Activated naive CD8-positive, alpha-beta T cell treated with anti-CD3 and anti-CD28 coated beads, Interleukin-2, amount 50 U/mL, for 16 hours (primary cell): ENCODE measurements at regions not wholly inside any gene's neighbourhood (a gene's known extent, or its start where the extent isn't known, plus 50 kb on each side); places are given as distances from the start of the nearest gene placed in this dataset.

Experiments used
- DNase-seq: peaks from one replicate; pipeline ENCODE4 v3.0.0-alpha.2; 2020; ENCODE audit warnings: low read depth, low spot score

- no peak for DNase-seq
Measured at GRCh38 chr3:194990454-194991337, 280.3 kb downstream of the XXYLT1 start.

DNA sequence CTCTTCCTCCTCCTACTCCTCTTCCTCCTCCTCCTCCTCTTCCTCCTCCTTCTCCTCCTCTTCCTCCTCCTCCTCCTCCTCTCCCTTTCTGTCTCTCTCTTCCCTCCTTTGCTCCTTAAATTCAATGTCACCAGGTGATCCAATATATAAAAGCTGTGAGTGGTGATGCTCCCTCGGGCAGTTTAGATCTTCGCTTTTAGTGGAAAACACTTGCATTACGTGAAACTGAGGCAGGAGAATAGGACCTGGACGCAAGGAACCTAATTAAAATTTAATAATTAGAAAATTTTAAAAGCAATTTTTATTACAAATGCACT, 279.7 kb downstream of the XXYLT1 start:
- no peak for DNase-seq

- no peak for DNase-seq
Measured at GRCh38 chr3:194993896-194994295, 277.1 kb downstream of the XXYLT1 start.

DNA sequence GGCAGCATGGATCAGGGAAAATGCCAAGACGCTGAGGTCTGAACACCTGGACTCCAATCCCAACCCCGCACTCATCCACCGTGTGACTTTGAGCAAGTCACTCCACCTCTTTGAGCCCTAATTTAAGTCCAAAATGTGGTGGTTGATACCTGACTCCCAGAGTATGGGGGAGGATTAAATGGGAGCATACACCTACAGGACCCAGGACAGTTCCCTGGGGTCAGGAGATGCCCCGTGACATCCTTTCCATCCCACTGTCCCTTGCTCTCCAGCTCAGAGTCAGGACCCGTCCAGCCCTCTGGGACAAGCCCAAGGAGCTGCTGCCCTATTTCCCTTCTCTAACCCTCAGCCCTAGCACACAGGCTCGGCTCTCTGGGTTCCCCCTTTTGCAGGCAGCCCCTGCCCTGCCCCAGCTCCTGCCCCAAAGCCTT, 276.4 kb downstream of the XXYLT1 start:
- DNase-seq, result no peak

- no peak for DNase-seq
Measured at GRCh38 chr3:194995334-194995733, 275.6 kb downstream of the XXYLT1 start.

GRCh38 chr3:194995922-194996321, 275.0 kb downstream of the XXYLT1 start:
- DNase-seq, result no peak

DNA sequence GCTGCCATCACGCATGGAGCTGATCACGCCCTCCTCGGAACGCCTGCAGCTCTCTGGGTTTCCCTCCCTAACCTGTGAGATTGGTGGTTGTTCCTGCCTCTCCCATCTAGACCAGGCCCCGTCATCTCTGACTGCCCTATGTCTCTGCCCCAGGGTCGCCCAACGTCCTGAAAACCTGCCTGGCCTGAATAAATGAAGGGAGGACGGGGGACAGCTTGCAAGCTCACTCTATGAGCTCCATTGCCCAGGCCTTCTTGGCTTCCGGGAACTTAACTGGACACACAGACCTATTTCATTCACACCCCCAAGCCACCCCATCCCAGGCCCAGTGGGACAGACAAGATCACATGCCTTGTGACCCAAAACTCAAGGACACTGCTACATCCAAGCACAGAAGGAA, 274.2 kb downstream of the XXYLT1 start:
- DNase-seq, result no peak

- DNase-seq, result no peak
Measured at GRCh38 chr3:194998417-194998816, 272.5 kb downstream of the XXYLT1 start.

DNA sequence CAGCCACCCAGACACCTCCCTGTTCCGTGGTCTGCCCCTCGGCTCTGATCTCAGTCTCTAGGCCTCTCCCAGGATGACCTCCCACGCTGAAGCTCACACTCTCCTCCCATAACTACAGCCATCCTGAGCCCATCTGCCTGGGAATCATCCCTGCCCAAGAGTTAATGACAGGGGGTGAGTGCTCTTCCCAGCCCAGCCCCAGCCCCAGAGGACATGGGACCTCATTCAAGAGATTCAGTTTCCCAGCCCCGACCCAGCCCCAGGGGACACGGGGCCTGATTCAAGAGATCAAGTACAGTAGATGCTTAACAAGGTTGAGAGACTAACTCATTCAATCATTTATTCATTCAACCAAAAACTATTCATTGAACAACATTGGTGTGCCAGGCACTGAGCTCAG, 272.0 kb downstream of the XXYLT1 start:
- no peak for DNase-seq

DNA sequence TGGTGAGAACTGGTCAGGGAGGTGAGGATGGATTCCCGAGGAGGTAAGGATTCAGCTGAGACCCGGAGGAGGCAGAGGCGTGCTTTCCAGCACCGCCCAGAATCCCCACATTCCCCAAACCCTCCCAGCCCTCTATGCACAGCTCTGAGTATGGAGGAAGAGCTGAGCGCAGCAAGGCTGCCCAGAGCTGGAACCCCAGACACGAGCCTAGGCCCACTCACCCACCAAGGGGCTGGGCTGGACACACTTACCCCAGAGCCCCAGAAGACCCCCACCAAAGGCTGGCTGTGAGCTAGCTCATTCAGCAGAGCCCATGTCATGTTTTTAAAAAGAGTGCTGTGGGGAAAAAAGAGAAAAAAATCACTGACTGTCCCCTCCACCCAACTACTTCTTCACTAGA, 271.5 kb downstream of the XXYLT1 start:
- no peak for DNase-seq

- DNase-seq, result no peak
Measured at GRCh38 chr3:195001261-195001660, 269.7 kb downstream of the XXYLT1 start.

DNA sequence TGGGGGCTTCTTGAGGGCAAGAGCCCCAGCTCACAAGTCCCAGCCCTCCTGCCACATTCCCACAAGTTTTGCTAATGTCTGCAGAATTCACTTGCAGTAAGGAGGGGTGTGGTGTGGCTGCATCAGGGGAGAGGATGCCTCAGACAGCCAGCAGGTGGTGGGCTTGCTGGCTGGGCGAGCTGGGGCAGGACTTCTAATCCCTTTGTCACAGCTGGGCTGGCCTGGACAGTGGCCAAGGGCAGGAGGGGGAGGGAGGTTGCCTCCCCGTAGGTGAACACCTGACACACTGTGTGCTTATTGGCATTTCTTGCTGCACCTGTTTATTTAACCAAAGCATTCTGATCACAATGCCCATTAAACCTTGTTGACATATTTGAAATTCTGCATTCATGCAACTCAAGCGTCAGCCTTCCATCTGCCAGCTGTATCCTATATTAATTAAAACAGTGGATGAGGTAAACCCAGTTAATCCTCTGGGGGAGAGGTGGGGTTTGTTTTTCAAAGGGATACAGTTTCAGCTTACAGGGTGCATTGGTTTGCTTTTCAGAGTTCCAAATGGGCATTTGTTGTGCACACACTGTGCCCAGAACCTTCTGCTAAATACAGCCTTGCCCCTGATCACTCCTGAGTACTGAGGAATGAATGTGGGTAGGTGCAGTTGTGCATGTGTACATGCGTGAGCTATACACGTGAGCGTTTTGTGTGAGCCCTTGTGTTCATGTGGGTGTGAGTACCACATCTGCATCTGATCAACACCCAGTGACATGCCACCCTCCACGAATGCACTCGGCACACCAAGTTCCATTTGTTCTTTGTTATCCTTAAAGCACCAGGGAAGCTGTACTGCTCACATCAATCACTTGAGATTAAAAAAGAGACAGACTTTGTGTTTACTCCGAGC, 268.7 kb downstream of the XXYLT1 start:
- no peak for DNase-seq

- no peak for DNase-seq
Measured at GRCh38 chr3:195003006-195003892, 267.7 kb downstream of the XXYLT1 start.

DNA sequence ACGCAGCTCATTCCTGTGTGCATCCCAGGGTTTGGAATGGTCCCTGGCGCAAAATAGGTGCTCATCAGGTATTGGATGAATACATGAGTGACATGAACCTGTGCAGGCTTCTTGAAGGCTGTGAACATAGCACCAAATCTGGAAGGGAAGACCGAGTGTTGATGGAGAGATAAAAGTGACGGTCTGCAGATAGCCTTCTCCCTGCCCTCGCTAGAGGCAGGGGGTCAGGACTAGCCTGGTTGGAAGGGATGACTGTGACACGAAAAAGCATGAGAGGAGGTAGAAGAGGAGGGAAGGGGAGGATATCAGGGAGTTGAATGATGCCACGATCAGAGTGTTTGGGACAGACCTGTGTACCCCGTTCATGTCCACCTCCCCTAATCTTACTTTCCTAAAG, 267.1 kb downstream of the XXYLT1 start:
- DNase-seq, result no peak

DNA sequence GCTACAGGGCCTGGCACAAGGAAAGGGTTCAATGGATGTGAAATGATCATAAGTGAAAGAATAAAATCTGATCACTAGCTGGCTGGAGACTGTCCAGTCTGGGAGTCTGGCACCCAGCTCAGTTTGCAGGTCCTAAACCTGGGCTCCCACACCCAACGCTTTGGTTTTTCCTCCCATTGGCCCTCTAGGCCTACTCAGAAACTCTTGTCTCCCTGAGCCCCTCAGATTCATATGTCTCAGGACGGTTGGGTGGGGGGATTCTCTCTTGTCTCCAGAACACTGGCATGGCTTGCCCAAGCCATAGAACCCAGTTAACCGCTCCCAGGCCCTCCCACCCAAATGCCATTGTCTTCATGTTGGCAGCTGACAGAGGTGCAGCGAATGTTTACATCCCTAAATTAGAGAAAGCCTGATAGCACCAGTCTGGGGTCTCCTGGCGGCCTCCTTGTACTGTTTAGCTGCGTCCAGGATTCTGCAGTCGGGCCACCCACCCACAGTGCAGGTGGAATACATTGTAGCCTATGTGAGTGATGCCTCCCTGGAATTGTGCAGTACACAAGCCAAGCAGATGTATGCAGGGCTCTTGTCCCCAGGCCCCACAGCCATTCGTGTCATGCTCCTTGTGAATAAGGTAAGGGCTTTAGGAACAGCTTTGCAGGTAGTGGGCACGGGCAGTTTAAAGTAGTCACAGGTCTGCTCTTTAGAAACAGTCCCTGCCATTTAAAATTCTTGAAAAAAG, 266.3 kb downstream of the XXYLT1 start:
- DNase-seq, result no peak

GRCh38 chr3:195005251-195005620, 265.7 kb downstream of the XXYLT1 start:
- no peak for DNase-seq

- DNase-seq, result no peak
Measured at GRCh38 chr3:195005759-195006510, 265.0 kb downstream of the XXYLT1 start.

- no peak for DNase-seq
Measured at GRCh38 chr3:195007151-195007550, 263.8 kb downstream of the XXYLT1 start.

GRCh38 chr3:195007766-195008165, 263.2 kb downstream of the XXYLT1 start:
- no peak for DNase-seq

GRCh38 chr3:195008816-195009215, 262.1 kb downstream of the XXYLT1 start:
- no peak for DNase-seq
